RPMI8226 (cell line): ENCODE measurements at regions not wholly inside any gene's neighbourhood (a gene's known extent, or its start where the extent isn't known, plus 50 kb on each side); places are given as distances from the start of the nearest gene placed in this dataset.
A peak's percentile ranks its signal among the peaks of the same experiment; 100 is the strongest.
"Not testable (repeated sequence)": the region's sequence is repeated elsewhere in the genome, so short reads cannot be mapped to it uniquely, and the experiment has no call there.

ENCODE experiments used
- DNase-seq: peaks from one replicate; pipeline ENCODE4 v3.0.0-alpha.2; 2015

GRCh38 chr15:53923741-53924140 is 54.5 kb upstream of the UNC13C start:
- not testable (repeated sequence) for DNase-seq

- peak; percentile 42 for DNase-seq
Observed at GRCh38 chr15:53918180-53919079, 59.8 kb upstream of the UNC13C start.

GRCh38 chr15:53917109-53917508 is 61.1 kb upstream of the UNC13C start:
- DNase-seq = peak; percentile 24

DNA sequence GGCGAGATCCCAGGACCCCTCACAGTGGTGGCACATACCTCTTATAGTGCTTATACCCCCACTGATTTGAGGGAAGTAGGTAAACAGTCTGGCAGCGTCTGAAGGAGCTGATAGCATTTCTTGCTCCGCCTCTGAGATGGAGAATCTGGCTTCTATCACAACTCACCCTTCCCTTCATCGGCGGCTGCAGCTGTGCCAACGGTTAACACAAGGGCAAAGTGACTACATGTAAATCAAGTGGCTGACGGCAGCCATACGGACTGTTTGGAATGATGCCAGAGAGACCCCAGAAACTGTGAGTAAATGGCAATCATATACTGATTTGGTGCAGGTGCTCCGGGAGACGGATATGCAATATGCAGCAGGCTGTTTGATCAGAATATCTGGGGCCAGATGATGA is 66.8 kb upstream of the UNC13C start:
- no peak for DNase-seq

GRCh38 chr15:53910852-53911251 is 67.4 kb upstream of the UNC13C start:
- peak; percentile 35 for DNase-seq

DNA sequence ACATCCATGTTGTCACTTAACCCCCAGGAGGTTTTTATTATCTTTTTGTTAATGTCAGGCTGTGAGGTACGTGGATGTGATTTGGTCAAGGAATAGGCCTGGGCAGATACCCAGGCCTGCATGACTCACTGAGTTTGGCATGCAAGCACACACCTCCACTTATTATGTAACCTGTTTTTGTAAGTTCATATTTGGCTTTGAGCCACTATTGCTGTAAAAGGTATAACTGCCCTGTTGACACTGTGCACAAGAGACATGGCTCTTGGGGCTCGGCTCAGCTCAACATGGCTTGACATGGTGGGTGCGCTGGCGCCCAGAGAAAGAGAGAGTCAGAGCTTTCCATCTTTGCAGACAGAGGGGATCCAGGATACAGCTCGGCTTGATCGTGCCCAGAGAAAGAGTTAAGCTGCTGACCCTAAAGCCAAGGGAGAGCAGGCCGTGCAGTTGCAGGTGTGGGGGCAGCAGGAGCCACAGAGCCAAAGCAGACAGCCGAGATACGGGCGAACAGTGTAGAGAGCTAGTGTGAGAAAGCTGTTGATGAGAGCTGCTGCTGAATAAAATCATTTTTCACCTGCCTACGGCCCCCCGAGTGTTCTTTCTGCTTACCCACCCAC is 67.9 kb upstream of the UNC13C start:
- DNase-seq = peak; percentile 66

- DNase-seq = no peak
Observed at GRCh38 chr15:53903129-53903528, 75.1 kb upstream of the UNC13C start.

GRCh38 chr15:53893468-53893867 is 84.8 kb upstream of the UNC13C start:
- peak; percentile 82 for DNase-seq

- peak; percentile 27 for DNase-seq
Observed at GRCh38 chr15:53891862-53892261, 86.4 kb upstream of the UNC13C start.

- no peak for DNase-seq
Observed at GRCh38 chr15:53884441-53884840, 93.8 kb upstream of the UNC13C start.

DNA sequence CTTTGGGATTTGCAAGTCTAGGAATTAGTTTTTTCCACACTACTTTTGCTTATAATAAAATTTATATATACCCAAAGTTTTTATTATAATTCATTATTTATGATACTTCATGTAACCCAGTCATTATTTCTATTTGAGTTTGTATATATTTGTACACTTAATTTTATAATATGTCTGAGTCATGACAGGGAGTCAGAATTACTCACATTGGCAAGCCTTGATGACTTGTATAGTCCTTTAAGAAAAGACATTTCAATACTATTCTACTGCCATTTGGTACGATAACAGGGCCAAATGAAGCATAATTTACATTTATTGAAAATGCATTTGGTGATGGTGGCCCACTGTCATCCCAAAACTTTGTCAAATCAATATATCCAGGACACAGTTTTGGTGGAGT is 95.9 kb upstream of the UNC13C start:
- DNase-seq = no peak

DNA sequence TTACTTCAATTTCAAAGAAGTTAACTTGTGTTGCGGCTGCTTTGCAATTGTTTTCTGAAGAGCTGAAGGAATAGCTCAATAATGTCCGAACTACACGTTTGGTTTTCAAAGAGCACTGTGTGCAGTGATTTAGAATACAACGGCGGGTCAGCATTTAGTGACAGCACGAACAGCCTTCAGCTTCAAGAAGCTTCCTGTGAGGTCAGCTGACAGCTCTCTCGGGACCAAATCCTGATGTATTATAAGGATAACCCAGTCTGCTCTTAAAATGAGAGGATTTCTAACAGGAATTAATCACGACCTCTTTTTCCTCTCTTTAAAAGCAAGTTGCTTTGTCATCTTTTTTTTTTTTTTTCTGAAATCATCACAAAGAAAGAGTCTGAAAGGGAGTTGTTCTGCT is 97.9 kb upstream of the UNC13C start:
- DNase-seq = peak; percentile 18

- DNase-seq = no peak
Observed at GRCh38 chr15:53875711-53876110, 102.5 kb upstream of the UNC13C start.

DNA sequence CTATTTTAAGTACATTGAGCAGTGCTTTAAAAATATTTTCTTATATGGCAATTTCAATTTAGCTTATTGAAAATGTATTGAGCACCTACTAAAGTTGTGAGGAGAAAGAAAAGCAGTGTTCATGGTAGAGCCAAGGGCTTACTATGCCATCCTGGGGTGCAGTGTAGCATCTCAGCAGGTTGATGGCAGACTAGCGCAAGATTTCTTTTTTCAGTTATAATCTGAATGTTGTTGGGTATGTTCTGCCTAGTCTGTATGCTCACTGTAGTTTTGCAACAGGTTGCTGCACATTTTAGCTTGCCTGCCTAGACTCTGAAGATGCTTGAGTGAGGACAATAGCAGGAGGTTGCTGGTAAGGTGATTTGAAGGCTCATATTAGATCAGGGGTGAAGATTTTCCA is 103.1 kb upstream of the UNC13C start:
- peak; percentile 15 for DNase-seq

- DNase-seq = no peak
Observed at GRCh38 chr15:53872410-53872809, 105.8 kb upstream of the UNC13C start.

- no peak for DNase-seq
Observed at GRCh38 chr15:53869806-53870073, 108.5 kb upstream of the UNC13C start.

GRCh38 chr15:53869044-53869805 is 109.0 kb upstream of the UNC13C start:
- DNase-seq = peak; percentile 31

DNA sequence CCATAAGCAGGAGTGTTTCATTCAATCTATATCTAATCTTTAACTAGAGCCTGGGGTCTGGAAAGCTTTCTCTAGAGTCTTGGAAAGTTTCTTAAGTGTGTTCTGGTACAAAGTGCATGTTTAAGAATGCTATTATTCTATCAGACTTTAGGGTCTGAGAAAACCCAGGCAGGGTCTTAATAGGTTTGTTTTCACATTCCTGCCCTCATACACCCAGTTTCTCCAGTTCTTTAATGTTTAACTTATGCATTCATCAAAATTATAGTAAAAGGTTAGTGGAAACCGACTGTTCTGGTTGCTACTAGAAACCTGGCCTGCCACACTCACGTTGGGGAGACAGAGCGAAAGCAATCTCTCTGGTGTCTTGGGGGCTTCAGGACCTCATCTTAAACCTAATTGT is 102.9 kb upstream of the WDR72 start:
- DNase-seq = no peak

DNA sequence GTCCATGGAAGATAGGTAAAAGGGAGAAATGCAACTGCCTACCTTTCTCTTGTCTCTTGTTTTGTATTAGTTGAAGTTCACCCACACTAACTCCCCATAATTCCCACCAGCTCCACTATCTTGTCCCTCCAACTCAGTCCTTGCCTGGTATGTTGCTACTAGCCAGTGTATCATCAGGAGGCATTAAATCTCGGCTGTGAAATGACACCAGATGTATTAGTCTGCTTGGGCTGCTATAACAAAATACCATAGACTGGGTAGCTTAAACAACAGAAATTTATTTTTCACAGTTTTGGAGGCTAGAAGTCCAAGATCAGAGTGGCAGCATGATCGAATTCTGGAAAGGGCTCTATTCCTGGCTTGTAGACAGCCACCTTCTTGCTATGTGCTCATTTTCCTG is 102.3 kb upstream of the WDR72 start:
- no peak for DNase-seq

GRCh38 chr15:53851110-53851848 is 91.8 kb upstream of the WDR72 start:
- DNase-seq = no peak

DNA sequence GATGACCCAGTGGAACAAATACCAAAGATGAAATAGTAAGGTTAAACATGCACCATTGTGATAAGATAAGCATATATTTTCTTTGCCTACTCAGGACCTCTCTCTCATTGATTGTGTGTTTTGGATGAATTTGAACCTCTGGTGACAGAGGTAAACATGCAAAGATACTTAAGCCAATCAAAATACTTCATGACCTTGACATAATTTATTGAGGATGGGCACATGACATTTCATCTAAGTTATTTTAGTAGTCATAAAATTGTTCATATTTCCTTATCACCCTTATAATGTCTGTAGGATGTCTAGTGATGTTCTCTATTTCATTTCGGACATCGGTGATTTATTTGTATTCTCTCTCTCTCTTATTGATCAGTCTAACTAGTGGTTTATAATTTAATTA is 88.3 kb upstream of the WDR72 start:
- DNase-seq = no peak

GRCh38 chr15:53844634-53845033 is 85.2 kb upstream of the WDR72 start:
- no peak for DNase-seq

GRCh38 chr15:53843869-53844569 is 84.6 kb upstream of the WDR72 start:
- no peak for DNase-seq
